ENCODE measurements at regions not wholly inside any gene's neighbourhood (a gene's known extent, or its start where the extent isn't known, plus 50 kb on each side); places are given as distances from the start of the nearest gene placed in this dataset.
"Not testable (repeated sequence)": the region's sequence is repeated elsewhere in the genome, so short reads cannot be mapped to it uniquely, and the experiment has no call there.

GRCh38 chr5:23756779-23757178, 249.4 kb downstream of the PRDM9 start:
- Histone ChIP-seq H3K27me3 (ENCODE audit: insufficient read depth, poor library complexity, severe bottlenecking) (no peaks in the 10 kb centered on the region), H3K4me3 (replicated peaks; ENCODE audit: insufficient read depth, low read length) (no peak overlapping the region), H3K27ac (replicated peaks) (no peak overlapping the region)
- DNase-seq (ENCODE audit: low read depth in 1 of 2, low spot score in 1 of 2): no peak
- TF ChIP-seq SPI1 (IDR thresholded peaks at IDR 0.05; ENCODE audit: borderline replicate concordance, low read depth): no peak
- TF ChIP-seq POLR2AphosphoS5 (IDR thresholded peaks at IDR 0.05; ENCODE audit: low read depth): no peak
- no peak for TF ChIP-seq GABPA (IDR thresholded peaks at IDR 0.05; ENCODE audit: low read depth)
- TF ChIP-seq, protein P1, sequence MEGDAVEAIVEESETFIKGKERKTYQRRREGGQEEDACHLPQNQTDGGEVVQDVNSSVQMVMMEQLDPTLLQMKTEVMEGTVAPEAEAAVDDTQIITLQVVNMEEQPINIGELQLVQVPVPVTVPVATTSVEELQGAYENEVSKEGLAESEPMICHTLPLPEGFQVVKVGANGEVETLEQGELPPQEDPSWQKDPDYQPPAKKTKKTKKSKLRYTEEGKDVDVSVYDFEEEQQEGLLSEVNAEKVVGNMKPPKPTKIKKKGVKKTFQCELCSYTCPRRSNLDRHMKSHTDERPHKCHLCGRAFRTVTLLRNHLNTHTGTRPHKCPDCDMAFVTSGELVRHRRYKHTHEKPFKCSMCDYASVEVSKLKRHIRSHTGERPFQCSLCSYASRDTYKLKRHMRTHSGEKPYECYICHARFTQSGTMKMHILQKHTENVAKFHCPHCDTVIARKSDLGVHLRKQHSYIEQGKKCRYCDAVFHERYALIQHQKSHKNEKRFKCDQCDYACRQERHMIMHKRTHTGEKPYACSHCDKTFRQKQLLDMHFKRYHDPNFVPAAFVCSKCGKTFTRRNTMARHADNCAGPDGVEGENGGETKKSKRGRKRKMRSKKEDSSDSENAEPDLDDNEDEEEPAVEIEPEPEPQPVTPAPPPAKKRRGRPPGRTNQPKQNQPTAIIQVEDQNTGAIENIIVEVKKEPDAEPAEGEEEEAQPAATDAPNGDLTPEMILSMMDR (IDR thresholded peaks at IDR 0.05; ENCODE audit: insufficient read depth, low read length): no peak
- TF ChIP-seq, protein P2, sequence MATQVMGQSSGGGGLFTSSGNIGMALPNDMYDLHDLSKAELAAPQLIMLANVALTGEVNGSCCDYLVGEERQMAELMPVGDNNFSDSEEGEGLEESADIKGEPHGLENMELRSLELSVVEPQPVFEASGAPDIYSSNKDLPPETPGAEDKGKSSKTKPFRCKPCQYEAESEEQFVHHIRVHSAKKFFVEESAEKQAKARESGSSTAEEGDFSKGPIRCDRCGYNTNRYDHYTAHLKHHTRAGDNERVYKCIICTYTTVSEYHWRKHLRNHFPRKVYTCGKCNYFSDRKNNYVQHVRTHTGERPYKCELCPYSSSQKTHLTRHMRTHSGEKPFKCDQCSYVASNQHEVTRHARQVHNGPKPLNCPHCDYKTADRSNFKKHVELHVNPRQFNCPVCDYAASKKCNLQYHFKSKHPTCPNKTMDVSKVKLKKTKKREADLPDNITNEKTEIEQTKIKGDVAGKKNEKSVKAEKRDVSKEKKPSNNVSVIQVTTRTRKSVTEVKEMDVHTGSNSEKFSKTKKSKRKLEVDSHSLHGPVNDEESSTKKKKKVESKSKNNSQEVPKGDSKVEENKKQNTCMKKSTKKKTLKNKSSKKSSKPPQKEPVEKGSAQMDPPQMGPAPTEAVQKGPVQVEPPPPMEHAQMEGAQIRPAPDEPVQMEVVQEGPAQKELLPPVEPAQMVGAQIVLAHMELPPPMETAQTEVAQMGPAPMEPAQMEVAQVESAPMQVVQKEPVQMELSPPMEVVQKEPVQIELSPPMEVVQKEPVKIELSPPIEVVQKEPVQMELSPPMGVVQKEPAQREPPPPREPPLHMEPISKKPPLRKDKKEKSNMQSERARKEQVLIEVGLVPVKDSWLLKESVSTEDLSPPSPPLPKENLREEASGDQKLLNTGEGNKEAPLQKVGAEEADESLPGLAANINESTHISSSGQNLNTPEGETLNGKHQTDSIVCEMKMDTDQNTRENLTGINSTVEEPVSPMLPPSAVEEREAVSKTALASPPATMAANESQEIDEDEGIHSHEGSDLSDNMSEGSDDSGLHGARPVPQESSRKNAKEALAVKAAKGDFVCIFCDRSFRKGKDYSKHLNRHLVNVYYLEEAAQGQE (IDR thresholded peaks at IDR 0.05; ENCODE audit: insufficient replicate concordance, low read depth): no peak

GRCh38 chr5:23763170-23763569, 255.8 kb downstream of the PRDM9 start:
- no peaks in the 10 kb centered on the region for H3K27me3 ChIP-seq (ENCODE audit: insufficient read depth, poor library complexity, severe bottlenecking)
- no peak overlapping the region for H3K4me3 ChIP-seq (replicated peaks; ENCODE audit: insufficient read depth, low read length)
- no peak for TF ChIP-seq GABPA (IDR thresholded peaks at IDR 0.05; ENCODE audit: low read depth)
- no peak for TF ChIP-seq SPI1 (IDR thresholded peaks at IDR 0.05; ENCODE audit: borderline replicate concordance, low read depth)
- TF ChIP-seq POLR2AphosphoS5 (IDR thresholded peaks at IDR 0.05; ENCODE audit: low read depth): no peak
- TF ChIP-seq, protein P1 (IDR thresholded peaks at IDR 0.05; ENCODE audit: insufficient read depth, low read length): no peak
- TF ChIP-seq, protein P2 (IDR thresholded peaks at IDR 0.05; ENCODE audit: insufficient replicate concordance, low read depth): no peak
- H3K27ac ChIP-seq (replicated peaks): no peak overlapping the region
- no peak for DNase-seq (ENCODE audit: low read depth in 1 of 2, low spot score in 1 of 2)

GRCh38 chr5:23776684-23777083, 269.3 kb downstream of the PRDM9 start:
- H3K4me3 ChIP-seq (replicated peaks; ENCODE audit: insufficient read depth, low read length): no peak overlapping the region
- TF ChIP-seq SPI1 (IDR thresholded peaks at IDR 0.05; ENCODE audit: borderline replicate concordance, low read depth) (no peak), POLR2AphosphoS5 (IDR thresholded peaks at IDR 0.05; ENCODE audit: low read depth) (no peak), GABPA (IDR thresholded peaks at IDR 0.05; ENCODE audit: low read depth) (no peak)
- TF ChIP-seq, protein P2 (IDR thresholded peaks at IDR 0.05; ENCODE audit: insufficient replicate concordance, low read depth): no peak
- TF ChIP-seq, protein P1 (IDR thresholded peaks at IDR 0.05; ENCODE audit: insufficient read depth, low read length): no peak
- DNase-seq (ENCODE audit: low read depth in 1 of 2, low spot score in 1 of 2): no peak

DNA sequence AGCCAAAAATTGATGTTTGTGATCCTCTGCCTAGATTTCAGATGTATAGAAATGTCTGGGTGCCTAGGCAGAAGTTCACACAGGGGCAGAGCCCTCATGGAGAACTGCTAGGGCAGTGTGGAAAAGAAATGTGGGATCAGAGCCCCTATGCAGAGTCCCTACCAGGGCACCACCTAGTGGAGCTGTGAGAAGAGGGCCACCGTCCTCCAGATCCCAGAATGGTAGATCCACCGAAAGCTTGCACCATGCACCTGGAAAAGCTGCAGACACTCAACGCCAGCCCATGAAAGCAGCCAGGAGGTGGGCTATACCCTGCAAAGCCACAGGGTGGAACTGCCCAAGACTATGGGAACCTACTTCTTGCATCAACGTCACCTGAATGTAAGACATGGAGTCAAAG, 292.9 kb downstream of the PRDM9 start:
- not testable (repeated sequence) for H3K27ac ChIP-seq (replicated peaks); H3K4me3 ChIP-seq (replicated peaks; ENCODE audit: insufficient read depth, low read length); H3K27me3 ChIP-seq (ENCODE audit: insufficient read depth, poor library complexity, severe bottlenecking); DNase-seq (ENCODE audit: low read depth in 1 of 2, low spot score in 1 of 2)

More at GRCh38 chr5:23776684-23777083, 269.3 kb downstream of the PRDM9 start:
- no peak overlapping the region for H3K27ac ChIP-seq (replicated peaks)
- no peaks in the 10 kb centered on the region for H3K27me3 ChIP-seq (ENCODE audit: insufficient read depth, poor library complexity, severe bottlenecking)

Measured in HL-60 (cell line).